Stimulated activated naive CD8-positive, alpha-beta T cell treated with anti-CD3 and anti-CD28 coated beads, Interleukin-15, Interleukin-2, amounts not matched to agents 100 ng/mL and 50 ng/mL, for 24 hours (primary cell): ENCODE measurements at regions not wholly inside any gene's neighbourhood (a gene's known extent, or its start where the extent isn't known, plus 50 kb on each side); places are given as distances from the start of the nearest gene placed in this dataset.

Experiments
- H3K27ac Mint-ChIP-seq: one replicate; pipeline ENCODE4 v1.8.0; 2021; ENCODE audit warnings: mild to moderate bottlenecking, mixed read lengths
- H3K27me3 Mint-ChIP-seq: one replicate; pipeline ENCODE4 v1.8.0; 2021; ENCODE audit warnings: mixed read lengths
- H3K36me3 Mint-ChIP-seq: one replicate; pipeline ENCODE4 v1.8.0; 2021; ENCODE audit warnings: low read depth, mixed read lengths
- H3K4me1 Mint-ChIP-seq: one replicate; pipeline ENCODE4 v1.8.0; 2021; ENCODE audit warnings: low read depth, mixed read lengths
- H3K4me3 Mint-ChIP-seq: one replicate; pipeline ENCODE4 v1.8.0; 2021; ENCODE audit warnings: mild to moderate bottlenecking, mixed read lengths
- H3K9me3 Mint-ChIP-seq: one replicate; pipeline ENCODE4 v1.8.0; 2021; ENCODE audit warnings: mixed read lengths

DNA sequence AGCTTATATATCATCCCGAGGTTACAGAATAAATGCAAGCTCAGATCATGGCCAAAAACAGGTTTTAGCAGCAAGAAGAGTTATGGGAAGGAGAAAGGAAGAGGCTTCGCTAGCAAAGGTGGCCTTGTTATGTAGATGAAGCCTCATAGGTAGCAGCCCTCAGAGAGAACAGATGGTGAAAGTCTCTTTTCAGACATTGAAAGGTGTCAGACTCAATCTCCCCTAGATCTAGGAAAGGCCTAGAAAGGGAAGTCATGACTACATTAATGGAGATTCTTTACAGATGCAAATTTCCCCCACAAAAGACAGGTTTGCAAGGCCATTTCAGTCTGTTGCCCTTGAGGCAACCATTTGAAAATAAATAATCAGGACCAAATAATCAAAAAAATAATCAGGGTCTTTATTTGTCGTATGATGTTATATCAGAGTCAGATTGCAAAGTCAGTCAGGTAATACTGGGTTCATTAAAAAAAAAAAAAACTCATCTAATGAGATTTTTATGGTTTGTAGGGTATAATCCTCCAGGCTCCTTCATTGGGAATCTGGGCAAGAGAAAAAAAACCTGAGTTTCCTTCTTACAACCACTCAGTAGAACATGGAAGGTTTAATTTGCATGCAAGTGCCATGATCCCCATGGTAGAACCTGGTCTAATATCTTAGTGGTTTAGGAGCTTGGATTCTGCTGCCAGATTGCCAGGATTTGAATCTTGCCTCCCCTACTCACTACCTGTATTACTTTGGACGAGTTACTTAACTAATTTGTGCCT, 50.8 kb upstream of the HTR2A start:
- Mint-ChIP-seq H3K4me1 (no peaks in the 10 kb centered on the region), H3K36me3 (no peaks in the 10 kb centered on the region), H3K4me3 (no peak overlapping the region), H3K9me3 (peaks cover 12% of the 10 kb centered on the region), H3K27me3 (no peaks in the 10 kb centered on the region), H3K27ac (no peak overlapping the region)
